DMS153 treated with DMSO at 0.1 percent for 48 hours (cell line): ENCODE measurements at regions not wholly inside any gene's neighbourhood (a gene's known extent, or its start where the extent isn't known, plus 50 kb on each side); places are given as distances from the start of the nearest gene placed in this dataset.
A peak's percentile ranks its signal among the peaks of the same experiment; 100 is the strongest.

ENCODE experiments used
- DNase-seq: peaks from one replicate; lab custom pipeline; 2025; ENCODE audit not compliant: unreplicated experiment; lab: John Stamatoyannopoulos, UW

DNA sequence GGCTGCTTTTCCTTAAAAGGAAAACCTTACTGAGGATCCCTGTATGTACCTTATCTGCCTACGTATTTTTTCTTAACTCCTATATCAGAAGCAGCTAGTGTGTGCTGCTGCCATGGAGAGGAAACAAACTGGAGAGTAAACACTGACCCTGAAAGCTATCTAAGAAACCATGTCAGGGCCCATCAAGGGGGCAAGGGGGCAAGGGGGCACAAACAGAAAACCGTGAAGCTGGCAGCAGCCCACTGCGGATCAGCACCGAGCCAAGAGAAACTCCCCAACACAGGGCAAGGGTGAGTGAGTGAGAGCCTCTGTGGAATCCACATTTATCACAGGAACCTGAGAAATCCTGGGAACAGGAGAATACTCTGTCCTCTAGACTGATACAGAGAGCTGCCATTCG lies 1204.2 kb downstream of the PCDH18 start:
- DNase-seq, result no peak

DNA sequence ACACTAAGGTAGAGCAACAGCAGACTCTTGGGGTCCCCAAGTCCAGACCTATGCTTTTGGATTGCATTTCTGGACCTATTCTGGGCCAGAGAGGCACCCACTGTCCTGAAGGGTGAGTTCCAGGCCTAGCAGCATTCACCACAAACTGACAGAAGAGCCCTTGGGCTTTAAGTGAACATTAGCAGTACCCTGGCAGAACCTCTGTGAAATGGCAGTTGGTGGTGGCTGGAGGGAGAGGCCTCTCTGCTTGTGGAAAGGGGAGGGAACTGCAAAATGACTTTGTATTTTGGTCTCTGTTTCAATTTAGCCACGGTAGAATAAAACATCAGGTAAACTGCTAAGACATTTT lies 1211.9 kb downstream of the PCDH18 start:
- no peak for DNase-seq

DNA sequence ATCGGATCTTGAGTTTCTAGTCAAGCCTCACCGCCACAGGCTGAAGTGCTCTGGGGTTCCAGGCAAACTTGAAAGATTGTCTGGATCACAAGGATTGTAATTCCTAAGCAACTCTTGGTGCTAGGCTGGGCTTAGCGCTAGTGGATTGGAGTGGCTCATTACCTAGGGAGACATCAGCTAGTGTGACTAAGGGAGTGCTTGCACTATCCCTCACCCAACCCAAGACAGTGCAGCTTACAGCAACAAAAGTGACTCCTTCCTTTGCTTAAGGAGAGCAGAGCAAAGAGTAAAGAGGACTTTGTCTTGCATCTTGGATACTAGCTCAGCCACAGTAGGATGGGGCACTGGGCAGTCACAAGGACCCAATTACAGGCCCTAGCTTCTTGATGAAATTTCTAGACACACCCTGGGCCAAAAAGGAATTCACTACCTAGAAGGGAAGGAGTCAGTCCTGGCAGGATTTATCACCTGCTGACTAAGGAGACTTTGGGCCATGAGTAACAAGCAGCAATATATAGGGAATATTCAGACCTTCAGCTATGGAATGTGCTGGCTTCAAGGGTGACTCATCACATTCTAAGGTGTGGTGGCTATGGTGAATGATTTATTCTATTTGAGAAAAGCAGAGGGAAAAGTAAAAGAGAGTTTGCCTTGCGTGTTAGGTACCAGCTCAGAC lies 1212.4 kb downstream of the PCDH18 start:
- DNase-seq, result no peak

DNA sequence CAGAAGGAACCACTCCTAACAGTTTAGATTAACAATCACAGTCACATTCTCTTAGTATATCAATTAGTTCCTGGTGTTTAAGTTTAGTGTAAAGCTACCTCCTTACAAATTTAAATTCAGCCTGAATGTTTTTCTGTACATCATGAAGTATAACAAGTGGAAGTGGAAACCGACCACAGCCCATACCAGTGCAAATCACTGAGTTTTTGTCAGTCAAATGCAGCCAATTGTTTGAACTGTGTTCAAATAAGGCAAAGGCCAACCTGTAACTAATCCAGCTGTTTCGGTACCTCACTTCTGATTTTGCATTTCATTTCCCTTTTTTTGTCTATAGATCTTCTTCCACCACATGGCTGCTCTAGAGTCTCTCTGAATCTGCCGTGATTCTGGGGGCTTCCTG lies 1215.3 kb downstream of the PCDH18 start:
- DNase-seq, result no peak

DNA sequence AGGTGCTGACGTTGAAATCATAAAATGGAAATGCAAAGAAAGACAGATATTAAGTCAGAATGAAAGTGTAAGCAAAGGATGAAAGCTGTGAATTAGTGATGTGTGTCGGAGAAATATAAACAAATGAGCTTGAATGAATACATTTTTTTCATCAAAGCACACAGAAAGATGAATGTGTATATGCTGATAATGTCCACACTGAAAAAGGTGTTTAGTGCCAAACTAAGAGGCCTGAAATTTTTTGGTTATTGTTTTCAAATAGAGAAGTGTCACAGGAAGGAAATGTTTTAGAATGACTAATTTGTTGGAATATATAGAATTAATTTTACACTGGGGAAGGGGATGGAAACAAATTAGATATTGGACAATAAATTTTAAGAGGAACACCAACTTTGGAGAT lies 1217.6 kb downstream of the PCDH18 start:
- DNase-seq, result no peak

DNA sequence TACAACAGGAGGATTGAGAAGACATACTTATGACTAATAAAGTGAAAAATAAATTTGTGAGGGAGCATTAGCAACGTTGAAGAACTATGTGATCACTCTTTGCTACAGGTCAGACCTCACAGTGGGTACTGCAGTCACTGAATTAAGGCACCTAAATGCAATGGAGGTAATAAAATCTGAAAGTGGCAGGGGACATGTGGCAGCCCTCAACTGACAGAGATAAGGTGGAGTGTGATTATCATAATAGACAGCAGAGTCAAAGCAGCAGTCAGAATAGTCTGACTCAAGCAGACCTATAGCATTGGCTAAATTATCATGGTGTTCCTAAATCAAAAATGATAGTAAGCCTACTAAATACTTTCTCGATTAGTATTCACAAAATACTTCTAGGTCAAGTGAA lies 1220.5 kb downstream of the PCDH18 start:
- DNase-seq, result no peak

DNA sequence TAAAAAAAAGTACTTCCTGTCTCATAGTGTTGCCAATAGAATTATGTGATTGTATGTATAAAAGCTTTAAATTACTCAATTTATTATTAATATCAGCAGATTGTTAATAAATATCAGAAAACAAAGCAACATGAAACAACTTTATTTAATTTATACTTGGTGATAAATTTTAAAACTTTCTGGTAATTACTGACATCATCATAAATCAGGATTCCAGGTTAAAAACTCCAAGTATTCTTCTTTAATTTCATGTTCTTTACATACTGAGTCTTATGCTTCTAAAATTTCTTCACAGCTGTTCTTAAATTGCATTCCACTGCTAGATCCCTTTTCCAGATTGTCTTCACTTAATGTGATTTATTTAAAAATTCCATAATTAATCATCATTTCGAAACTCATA lies 1224.5 kb downstream of the PCDH18 start:
- no peak for DNase-seq

DNA sequence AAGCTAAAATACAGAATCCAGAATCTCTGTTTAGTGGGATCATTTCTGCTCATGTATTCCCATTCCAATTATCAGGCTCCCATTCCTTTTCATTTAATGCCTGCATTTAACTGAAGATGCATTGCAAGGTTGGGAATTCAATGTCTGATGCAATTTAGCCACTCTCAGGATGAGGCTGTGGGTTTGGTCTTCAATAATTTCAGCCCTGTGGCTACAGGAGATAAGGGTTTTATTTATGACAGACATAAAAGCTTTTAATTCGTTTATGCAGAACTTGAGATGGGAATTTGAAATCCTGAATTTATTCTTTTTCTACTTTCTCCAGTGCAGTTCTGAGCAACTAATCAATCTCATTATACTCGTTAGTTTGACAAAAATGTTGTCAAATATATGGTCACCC lies 1225.9 kb downstream of the PCDH18 start:
- DNase-seq, result no peak

DNA sequence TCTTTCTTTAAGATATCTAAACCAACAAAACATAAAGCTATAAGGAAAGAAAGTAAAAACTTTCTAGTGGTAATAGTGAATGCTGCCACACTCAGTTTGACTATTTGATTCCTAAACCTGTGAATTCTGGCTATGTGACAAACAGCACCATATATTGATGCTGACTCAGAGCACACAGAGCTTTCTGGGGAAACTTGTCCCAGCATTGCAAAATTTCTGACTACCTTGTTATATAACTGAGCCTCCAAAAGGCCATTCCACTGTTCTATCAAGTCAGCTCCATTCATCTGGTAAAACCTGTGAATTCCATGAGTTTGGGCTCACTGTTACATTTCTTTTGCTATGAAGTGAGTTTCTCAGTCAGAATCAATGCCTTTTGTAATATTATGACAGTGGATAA lies 1229.7 kb downstream of the PCDH18 start:
- no peak for DNase-seq

DNA sequence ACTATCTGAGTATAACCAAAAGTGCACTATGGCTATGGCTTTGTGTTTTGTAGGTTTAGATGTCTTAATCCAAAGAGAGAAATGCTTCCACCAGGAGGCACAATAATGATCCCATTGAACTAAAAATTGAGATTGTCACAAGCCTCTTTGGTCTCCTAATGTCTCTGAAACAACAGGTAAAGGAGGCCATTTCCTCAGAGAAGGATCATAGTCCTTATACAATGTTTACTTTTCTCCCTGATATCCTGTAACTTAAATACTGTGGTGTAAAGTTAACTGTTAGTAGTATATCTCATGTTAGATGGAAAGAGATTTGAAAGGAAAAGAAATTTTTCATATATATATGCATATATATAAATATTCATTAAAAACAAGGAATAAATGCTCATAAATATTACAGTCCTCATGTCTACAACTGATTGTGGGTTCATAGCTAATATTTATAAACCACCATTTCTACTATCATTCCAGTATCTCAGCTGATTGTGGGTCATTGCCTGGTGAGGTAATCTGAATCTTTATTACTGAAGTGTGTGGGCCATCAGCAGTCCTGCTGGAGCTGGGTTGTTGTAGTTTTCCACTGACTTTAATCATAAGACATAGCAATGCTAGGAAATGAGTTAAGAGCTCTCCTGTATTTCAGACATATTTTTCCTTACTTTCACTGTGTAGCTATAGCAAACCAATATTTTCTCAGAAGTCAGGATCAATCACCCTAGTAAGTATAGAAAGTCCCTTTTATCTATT lies 1230.4 kb downstream of the PCDH18 start:
- DNase-seq, result no peak

DNA sequence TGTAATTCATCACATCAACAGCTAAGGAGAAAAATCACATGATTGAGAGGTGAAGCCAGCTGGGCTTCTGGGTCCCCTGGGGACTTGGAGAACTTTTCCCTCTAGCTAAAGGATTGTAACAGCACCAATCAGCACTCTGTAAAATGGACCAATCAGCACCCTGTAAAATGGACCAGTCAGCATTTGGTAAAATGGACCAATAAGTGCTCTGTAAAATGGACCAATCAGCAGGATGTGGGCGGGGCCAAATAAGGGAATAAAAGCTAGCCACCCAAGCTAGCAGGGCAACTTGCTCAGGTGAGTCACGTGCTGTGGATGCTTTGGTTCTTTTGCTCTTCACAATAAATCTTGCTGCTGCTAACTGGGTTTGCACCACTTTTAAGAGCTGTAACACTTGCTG lies 1248.3 kb downstream of the PCDH18 start:
- no peak for DNase-seq

DNA sequence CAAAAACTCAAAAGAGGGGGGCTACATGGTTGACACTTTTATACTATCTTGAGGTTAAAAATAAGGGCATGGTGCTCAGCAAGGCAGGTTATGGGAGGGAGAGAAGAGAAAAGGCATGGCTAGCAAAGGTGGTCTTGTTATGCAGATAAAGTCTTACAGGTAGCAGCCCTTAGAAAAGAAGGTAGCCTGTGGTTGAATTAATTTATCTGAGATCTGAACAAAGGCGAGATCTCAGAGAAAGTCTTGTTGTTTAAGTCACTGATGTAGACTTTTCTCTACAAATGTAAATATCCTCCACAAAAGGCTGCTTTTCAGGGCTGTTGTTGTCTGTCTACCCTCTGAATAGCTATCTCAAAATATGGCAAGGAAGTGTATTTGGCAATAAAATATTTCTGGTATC lies 1250.4 kb downstream of the PCDH18 start:
- DNase-seq, result no peak

DNA sequence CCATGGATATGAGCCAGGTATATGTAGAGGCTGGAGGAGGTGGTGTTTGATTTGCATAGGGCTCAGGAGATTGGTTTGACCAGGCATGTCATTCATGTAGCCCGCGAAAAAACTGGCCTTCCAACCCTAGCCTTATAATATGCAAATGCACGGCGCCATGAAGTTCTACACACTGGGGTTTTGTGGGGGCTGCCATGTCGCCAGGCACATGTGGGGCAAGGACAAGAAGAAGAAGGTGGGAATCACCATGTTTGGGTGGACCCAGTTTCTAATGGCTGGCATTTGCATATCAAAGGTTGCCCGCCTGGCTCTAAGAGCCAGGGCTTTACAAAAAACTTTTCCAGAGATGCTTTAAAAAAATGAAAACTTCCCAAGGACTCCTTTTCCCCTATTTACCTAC lies 1251.0 kb downstream of the PCDH18 start:
- DNase-seq, result no peak

DNA sequence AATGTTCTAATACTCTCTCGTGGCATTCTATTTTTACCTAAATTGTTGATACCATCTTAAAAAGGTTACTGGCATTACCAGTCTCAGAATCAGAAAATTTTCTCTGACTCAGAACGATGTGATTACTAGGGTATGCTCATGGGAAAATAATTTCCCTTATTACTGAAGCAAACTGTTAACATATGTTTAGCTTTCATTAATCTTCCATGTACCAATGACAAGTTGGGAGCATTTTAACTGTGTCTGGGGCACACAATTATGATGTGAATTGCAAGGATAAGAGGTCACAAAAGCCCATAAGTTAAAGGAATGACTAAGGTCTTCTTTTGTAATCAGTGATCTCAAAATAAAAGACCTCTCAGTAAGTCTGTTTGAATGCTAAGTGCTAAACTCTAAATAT lies 1254.6 kb downstream of the PCDH18 start:
- no peak for DNase-seq

DNA sequence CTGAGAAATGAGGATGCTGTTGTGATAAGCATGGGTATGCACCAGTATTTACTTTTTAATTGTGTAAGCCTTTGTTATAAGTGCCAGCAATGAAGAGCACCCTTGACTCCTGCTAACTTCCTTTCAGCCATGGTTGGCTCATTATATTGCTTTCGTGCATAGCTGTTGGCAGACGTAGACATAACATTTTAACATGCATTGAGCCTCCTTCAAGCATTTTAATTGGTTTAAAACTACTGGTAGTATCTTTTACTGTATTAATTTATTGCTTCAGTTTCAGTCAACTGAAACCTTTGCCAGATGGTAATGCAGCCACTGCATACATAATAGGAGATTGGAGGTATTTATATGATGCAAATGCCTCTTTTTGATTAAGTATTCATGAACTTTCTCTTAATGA lies 1285.4 kb downstream of the PCDH18 start:
- peak; percentile 53 for DNase-seq

DNA sequence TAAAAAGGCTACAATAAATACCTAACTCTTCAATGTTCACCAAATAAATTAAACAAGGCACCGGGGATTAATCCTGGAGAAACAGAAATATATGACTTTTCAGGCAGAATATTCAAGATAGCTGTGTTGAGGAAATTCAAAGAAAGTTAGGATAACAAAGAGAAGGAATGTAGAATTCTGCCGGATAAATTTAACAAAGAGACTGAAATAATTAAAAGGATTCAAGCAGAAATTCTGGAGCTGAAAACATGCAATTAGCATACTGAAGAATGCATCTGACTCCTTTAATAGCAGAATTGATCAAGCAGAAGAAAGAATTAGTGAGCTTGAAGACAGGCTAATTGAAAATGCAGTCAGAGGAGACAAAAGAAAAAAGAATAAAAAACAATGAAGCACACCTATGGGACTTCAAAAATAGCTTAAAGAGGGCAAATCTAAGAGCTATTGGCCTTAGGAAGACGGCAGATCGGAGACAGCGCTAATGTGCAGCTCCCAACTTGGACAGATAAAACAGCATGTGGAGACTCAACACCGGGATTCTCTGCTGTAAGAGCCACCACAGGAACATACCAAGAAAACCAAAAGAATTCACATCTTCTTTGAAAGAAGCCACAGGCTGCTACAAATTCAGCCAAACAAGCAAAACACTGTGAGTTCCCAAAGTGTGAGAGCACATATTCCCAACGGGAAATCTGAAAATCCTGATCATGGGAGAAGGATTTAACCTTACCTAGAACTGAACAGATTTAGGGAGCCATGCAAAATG lies 1290.9 kb downstream of the PCDH18 start:
- DNase-seq, result no peak

DNA sequence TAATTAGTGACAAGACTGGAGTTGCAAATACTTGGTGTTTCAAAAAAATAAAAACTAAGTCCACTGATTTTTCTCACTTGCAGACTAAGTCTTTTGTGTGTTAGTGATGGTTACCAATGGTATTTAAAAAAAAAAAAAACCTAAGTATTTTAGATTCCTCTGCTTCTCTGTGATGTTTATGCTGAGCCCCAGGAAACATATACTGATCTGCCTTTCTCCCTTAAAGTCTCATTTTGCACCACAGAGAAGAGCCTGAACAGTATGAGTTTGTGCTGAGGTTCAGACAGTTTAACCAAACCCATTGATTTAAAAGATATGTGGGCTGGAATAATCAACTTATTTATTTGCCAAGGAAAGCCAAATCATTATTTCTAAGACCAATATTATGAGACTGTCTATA lies 1305.0 kb downstream of the PCDH18 start:
- DNase-seq, result no peak

DNA sequence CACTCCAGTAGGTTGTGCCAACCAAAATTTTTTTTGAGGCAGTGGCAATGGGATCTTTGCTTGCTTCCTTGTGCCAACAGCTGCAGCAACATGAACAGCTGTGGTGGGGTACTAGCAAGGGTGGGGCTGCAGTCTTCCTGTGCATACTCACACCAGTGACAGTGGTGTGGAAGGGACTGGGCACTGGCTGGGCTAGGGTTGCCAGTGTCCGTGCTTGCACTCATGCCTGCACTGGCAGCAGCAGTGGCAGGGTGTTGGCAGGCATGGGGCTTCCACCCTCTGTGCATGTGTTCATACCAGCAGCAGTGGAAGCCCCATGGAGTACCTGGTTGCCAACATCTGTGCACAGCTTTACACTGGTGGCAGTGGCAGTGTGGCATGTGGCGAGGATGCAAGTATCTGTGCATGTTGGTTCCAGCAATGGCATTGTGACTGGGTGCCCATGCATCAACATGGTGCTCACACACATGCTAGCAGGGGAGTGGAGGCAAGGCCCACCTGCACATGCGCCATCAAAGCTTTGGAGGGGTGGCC lies 1312.6 kb downstream of the PCDH18 start:
- DNase-seq, result no peak

DNA sequence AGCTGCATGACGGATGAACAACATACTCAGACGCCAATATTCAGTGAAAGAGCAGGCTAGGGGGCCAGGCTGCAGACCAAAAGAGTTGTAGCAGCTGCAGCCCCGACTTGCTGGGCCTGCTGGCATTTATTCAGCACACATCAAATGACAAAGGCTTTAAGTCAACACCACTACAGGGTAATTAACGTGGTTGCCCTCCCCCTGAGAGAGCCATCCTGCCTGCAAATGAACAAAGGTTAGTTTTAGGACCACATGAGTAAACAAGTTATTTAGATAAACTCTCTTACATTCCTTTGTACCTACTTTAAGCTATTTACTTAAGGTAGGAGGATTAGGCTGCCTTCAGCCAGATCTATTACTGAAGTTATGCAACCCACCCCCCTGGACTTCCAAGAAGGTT lies 1329.1 kb downstream of the PCDH18 start:
- DNase-seq, result no peak

DNA sequence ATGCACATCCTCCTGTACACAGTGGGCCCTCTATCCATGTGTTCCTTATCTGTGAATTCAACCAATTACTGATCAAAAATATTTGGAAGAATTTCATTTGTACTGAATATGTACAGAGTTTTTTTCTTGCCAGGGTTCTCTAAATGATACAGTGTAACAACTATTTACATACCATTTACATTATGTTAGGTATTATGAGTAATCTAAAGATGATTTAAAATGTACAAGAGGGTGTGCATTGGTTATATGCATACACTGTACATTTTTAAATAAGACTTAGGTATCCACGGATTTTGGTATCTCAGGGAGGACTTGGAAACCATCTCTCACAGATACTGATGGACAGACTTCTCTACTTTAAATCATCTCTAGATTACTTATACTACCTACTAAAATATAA lies 1333.9 kb downstream of the PCDH18 start:
- DNase-seq, result no peak

DNA sequence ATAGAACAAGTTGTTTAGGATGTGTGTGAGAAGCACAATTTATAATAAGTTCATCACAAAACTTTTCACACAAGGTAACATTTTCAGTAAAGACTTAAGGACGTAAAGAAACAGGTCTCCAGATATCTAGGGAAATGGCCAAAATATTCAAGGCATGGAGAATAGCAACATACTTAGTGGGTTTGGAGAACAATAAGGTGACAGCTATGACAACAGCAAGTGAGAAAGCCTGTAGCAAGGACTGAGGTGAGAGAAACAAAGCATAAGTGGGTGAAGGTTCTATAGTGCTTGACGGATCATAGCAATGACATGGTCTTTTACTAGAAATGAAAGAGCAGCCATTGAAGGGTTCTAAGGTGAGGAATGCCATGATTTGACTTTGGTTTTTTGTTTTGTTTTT lies 1337.3 kb downstream of the PCDH18 start:
- DNase-seq, result no peak

DNA sequence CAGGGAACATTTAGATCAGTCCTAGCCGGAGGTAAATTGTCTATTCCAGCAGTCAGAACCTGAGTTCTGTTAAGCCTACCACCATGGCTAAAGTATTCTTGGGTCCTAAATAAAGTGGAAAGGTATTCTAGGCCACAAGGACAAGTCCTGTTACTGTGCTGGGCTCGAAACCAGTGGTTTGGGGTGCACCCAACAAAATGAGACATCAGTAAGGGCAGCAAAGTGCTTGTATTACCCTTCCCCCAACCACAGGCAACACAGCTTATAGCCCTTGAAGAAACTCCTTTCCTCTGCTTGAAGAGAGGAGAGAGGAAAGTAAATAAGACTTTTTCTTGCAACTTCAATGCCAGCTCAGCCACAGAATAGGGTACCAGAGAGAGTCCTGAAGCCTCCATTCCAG lies 1345.6 kb downstream of the PCDH18 start:
- no peak for DNase-seq
